OCI-LY3 (cell line): ENCODE measurements at regions not wholly inside any gene's neighbourhood (a gene's known extent, or its start where the extent isn't known, plus 50 kb on each side); places are given as distances from the start of the nearest gene placed in this dataset.

Experiments
- CTCF ChIP-seq: fragments of 200-600, 300-600 bp; sonication (generic); IDR thresholded peaks from 2 replicates; pipeline ENCODE4 v1.5.1; 2014; ENCODE audit warnings: antibody characterized with exemption, low read length, low read depth
- EZH2phosphoT487 ChIP-seq: fragments of 200-600 bp; shearing (Covaris generic); IDR thresholded peaks from 2 replicates; pipeline ENCODE4 v1.6.1; 2018; ENCODE audit warnings: antibody characterized with exemption, mixed run types, low read depth

GRCh38 chr1:121515235-121515634, 330.5 kb downstream of the SRGAP2C start:
- TF ChIP-seq CTCF (no peak), EZH2phosphoT487 (no peak)
